ENCODE measurements at regions not wholly inside any gene's neighbourhood (a gene's known extent, or its start where the extent isn't known, plus 50 kb on each side); places are given as distances from the start of the nearest gene placed in this dataset.

GRCh38 chr21:41631564-41632461 is 123.9 kb upstream of the TMPRSS2 start (continued):
- TF ChIP-seq CHD7 (IDR thresholded peaks at IDR 0.05; ENCODE audit: insufficient replicate concordance, low read length) (no peak), TEAD4 (IDR thresholded peaks at IDR 0.05; ENCODE audit: low read depth, low read length) (no peak), BRCA1 (IDR thresholded peaks at IDR 0.05; ENCODE audit: low read depth, low read length) (no peak), SP2 (IDR thresholded peaks at IDR 0.05; ENCODE audit: low read length) (no peak), PHF8 (conservative IDR thresholded peaks at IDR 0.05; ENCODE audit: low read depth, low read length) (no peak), EP300 (IDR thresholded peaks at IDR 0.05; ENCODE audit: borderline replicate concordance in 1 of 2, low read depth in 2 of 2, low read length in 2 of 2) (no peak), CBX5 (IDR thresholded peaks at IDR 0.05; ENCODE audit: low read depth, low read length) (no peak), EGR1 (IDR thresholded peaks at IDR 0.05; ENCODE audit: borderline replicate concordance, low read depth, low read length) (no peak), BACH1 (IDR thresholded peaks at IDR 0.05; ENCODE audit: low read length) (no peak)

Data from H1 (cell line).